ENCODE measurements at regions not wholly inside any gene's neighbourhood (a gene's known extent, or its start where the extent isn't known, plus 50 kb on each side); places are given as distances from the start of the nearest gene placed in this dataset.

DNA sequence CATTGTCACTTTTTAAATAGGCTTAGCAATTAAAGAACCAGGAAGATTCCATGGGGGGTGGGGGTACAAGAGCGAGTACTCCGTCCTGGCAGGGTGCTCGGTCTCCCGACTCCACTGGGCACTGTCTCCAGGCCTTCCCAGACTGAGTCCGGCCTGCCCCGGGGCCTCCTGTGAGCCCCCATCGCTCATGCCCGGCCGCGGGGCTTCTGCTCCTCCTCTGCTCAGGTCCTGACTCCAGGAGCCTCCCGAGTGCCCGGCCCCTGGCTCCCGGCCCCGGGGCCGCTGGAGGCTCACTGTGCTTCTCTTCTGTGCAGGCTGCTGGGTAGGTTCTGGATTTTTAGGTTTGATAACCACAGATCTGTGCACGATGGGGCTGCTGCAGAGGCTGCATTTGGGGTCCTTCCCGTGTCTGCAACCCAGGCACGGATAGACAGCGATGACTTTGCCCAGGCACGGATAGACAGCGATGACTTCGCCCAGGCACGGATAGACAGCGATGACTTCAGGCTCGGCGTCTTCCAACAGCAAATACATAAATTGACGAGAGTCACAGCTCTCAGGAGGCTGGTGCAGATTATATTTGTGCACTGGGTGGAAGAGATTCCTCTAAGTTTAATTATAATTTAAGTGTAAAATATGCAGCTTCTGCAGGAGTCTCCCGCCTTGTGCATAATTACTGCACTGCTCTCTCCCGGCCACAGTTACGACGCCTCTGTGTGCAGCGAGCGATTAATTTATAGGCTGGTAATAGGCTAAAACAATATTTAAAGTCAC is 74.8 kb upstream of the RXRA start:
- DNase-seq, result no peak

DNA sequence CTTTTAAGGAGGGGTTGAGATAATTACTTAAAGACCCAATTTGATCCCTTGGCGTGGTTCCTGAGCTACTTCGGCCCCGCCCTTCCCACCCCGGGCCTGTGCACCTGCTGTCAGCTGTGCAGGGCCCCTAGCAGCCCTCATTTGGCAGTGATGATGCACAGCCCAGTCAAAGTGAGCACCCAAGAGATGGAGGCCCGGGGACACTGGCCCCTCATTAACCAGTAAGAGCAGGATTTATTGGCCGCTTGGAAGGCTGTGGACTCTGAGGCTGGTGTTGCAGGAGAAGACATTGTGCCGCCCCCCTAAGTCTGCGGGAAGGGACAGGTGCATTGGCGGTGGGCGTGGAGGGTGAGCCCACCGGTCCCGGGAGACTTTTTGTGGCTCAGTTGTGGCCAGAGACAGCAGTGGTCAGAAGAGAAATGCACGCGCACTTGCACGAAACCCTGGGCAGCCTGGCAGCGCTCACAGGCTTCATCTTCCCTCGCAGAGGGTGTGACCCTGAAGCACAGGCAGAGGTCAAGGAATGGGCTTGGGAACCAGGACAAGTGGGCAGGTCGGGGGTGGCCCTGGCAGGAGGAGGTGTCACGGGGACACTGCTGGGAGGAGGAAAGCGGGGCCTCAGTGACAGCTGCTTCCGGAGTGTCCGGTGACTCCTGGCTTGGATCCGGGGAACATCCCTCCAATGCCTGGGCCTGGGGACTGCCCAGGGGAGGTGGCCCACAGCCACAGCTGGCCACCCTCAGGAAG is 74.0 kb upstream of the RXRA start:
- DNase-seq, result no peak

DNA sequence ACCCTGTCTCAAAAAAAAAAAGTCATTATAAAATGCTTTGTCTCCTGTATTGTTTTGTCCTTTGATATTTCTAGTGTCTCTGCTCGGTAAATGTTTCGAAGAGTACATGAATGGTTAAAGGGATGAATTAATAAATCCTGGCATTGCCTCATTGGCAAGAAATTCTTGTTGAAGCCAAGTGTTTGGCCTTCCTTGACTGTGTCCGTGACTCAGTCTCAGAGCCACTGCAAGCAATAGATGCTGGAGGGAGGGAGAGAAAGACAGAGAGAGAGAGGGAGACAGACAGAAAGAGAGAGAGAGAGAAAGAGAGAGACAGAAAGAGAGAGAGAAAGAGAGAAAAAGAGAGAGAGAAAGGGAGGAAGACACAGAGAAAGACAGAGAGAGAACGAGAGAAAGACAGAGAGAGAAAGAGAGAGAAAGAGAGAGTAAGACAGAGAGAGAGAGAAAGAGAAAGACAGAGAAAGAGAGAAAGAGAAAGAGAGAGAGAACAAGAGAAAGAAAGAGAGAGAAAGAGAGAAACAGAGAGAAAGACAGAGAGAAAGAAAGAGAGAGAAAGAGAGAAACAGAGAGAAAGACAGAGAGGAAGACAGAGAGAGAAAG is 72.5 kb upstream of the RXRA start:
- DNase-seq, result no peak

DNA sequence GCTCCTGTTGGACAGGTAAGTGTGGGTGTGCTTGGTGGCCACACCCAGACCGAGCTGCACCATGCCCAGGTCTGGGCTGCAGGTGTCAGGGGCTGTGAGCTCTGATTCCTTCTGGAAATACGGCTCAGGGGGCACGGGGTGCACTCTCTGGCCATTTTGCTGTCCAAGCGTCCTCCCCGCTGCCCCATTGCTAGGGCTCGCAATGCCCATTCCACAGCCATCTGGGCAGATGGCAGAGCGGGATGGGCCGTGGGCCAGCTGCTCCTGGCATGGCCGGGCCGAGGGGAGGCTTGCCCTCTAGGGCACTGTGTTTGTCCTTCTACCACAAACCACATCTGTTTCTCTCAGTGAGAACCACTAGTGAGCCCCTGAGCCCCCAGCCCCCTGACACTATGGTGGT is 67.9 kb upstream of the RXRA start:
- no peak for DNase-seq

DNA sequence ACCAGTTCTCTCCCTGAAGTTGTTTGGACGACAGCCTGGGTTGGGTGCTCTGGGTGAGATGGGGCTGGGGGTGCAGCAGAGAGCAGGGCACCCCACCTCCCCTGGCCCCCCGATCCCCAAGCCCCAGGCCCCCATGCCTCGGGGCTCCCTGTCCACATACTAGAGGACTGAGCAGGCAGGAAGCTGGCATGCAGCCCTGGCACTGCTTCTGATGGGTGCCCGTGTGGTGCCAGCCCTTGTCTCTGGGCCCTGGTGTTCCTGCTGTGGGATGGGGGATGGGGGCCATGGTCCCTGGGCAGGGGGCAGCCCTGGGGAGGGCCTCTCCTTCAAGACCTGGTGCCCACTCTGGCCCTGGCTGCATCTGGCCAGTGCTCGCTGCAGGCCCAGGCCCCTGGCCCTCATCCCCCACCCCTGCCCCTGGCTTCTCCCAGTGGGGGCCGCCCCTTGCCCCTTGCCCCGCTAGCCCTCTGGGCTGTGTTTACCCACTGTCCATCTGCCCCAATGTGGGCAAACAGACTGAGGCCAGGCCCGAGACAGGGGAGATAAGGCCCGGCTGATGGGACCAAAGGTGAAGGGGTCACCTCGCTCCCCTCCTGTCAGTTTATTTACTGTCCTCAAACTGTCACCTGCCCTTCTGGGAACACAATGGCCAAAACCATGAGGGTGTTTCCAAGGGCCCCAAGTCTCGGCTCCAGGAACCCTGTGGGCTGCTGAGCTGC is 67.3 kb upstream of the RXRA start:
- no peak for DNase-seq

DNA sequence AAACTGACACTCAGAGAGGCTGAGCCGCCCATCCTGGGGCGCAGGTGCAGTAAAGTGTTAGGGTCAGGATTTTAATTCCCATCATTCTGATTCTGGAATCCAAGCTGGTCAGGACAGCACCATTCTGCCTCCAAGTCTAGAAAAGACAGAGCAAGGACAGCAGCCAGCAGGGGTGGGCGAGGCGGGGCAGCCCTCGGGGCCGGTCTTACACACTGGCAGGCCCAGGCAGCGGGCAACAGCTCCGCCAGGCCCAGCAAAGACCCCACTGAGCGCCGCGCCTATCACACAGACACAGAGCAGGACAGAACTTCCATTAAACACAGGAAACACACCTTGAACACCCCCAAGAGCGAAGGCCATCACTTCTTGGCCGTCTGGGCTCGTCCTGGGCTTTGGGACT is 66.5 kb upstream of the RXRA start:
- DNase-seq, result no peak

DNA sequence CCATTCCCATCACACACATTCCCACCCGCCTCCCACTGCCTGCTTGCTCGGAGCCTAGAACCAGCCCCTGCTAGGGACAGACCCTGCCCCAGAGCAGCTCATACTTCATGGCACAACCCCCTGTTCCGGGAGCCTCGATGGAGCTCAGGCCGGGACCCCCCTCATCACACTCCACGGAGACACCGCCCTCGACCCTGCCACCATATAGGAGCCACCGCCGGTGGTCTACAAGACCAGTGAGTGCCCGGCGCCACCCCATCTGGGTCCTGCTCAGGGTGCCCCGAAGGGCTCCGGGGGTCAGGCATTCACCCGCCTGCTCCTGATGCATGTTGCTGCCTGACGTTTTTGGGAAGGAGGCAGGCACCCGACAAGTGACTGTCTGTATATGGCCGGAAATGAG is 65.5 kb upstream of the RXRA start:
- DNase-seq, result no peak

GRCh38 chr9:134262035-134262434 is 64.2 kb upstream of the RXRA start:
- no peak for DNase-seq

DNA sequence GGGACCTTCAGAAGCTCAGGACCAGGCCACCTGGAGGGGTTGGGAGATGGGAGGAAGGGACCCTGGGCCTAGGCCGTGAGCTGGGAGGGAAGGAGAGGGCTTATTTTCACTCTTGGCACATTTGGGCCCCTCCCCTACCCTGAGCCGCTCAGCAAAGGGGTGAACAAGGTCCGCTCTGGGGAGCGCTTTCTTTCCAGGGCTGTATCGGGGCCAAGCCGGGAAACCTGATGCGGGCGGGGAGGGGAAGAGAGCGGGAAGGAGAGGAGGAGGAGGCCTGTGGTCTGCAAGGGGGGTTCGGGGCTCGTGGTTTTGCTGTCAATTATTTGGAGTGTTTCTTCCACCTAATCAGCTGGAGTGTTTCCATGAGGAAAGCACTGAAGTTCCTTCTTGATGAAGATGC is 62.7 kb upstream of the RXRA start:
- no peak for DNase-seq

GRCh38 chr9:134264169-134264568 is 62.1 kb upstream of the RXRA start:
- no peak for DNase-seq

- DNase-seq, result no peak
Measured at GRCh38 chr9:134265078-134265477, 61.2 kb upstream of the RXRA start.

- DNase-seq, result no peak
Measured at GRCh38 chr9:134266418-134266817, 59.8 kb upstream of the RXRA start.

DNA sequence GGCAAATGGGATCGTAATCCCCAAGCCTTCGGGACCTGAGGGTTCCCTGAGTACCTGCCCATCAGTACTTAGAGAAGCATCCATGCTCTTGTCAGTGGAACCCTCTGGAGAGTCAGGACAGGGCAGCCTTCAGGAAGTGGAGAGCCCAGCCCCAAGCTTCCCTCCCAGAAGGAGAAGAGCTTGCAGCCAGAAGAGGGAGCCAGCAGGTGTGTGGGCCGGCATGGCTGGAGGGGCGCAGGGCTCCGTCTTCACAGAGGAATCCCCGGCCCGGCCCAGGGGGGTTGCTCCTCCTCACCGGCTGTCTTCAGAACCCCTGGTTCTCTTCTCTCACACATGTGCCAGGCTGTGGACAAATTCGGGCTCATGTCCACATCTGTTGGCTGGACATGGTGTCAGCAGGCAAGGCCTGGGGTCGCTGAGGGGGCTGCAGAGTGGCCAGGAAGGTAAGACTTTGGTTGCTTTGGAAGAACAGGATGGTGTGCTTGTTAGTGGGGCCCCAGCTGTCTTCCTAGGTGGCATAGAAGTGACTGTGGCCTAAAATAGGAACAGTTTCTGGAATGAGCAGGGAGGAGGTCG is 58.9 kb upstream of the RXRA start:
- no peak for DNase-seq

- no peak for DNase-seq
Measured at GRCh38 chr9:134267881-134268724, 58.2 kb upstream of the RXRA start.

DNA sequence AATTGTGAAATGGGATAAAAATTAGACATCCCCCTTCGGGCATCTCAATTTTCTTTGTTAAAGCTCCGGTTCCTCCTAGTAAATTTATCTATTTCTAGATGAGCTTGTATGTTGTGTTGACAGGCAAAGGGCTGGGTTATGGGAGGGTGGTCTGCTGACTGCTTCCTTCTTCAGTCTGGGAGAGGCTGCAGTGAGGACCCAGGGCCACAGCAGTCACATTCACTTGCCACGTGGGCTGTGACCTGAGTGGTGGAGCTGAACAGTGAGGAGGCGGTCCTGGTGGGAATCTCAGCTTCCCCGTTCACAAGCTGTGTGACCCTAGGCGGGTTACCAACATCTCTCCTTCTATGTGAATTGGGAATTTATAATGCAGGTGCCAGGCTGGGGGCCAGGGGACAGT is 57.5 kb upstream of the RXRA start:
- no peak for DNase-seq

DNA sequence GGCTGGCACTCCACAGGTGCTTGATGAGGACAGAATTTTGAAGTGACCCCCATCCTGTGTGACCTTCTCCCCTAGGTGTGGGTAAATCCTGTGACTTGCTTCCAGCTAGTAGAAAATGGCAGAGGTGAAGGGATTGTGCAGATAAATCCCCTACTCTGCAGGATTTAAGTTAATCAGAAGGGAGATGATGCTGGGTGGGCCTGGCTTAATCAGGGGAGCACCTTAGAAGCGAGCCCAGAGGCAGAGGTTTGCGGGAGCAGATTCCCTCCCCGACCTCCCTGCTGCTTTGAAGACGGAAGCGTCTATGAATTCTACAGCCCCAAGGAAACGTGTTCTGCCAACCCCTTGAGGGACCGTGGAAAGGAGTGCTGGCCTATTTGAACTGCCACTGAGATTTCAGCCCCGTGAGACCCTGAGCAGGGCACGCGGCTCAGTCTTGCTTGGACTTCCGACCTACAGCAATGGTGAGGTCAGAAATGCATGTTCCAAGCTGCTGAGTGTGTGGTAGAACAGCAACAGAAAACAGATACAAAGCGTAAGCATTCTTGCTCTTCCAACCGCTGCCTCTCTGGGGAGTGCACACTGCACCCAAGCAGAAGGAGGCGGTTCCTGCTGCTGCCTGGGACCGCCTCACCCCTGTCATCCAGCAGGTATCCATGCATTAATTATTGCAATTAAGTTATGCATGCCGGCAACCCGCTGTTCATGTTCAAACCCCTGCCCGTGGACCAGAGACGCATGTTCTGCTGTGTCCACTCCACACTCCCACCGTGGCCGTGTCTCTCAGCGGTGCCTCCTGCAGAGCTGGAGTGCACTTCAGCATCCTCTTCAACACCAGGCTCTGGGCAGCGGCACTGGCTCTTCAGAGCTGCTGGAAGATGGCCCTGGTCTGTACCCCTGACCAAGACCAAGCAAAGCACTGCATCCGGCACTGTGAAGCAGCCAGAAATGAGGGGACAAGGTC is 54.6 kb upstream of the RXRA start:
- DNase-seq, result no peak

GRCh38 chr9:134272302-134273023 is 53.8 kb upstream of the RXRA start:
- no peak for DNase-seq

- no peak for DNase-seq
Measured at GRCh38 chr9:134273647-134274046, 52.6 kb upstream of the RXRA start.

DNA sequence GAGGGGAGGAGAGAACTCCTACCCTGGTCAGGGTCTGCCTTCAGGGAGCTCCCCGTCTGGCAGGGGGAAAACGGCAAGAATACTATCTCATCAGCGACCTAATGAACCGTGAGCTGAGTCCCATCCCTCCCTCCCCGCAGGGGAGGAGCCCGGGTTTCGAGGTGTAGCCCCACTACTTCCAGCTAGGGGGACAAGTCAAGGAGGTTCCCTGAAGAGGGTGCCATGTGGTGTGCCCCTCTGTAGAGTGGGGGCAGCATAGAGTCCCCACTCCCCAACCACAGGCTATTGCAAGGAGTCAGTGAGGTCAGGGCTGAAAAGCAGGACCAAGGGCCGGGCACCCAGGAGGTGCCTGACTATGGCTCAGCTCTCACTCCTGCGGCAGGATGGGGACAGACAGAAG is 50.9 kb upstream of the RXRA start:
- DNase-seq, result no peak
